WERI-Rb-1 (cell line): ENCODE measurements at regions not wholly inside any gene's neighbourhood (a gene's known extent, or its start where the extent isn't known, plus 50 kb on each side); places are given as distances from the start of the nearest gene placed in this dataset.

ENCODE experiments used
- DNase-seq: peaks from one replicate; pipeline ENCODE4 v3.0.0-alpha.2; 2020
- H3K27ac ChIP-seq: fragments of 250-450 bp; sonication (Bioruptor Pico); 2 replicates; pipeline ENCODE4 v1.5.1; 2020; ENCODE audit warnings: mild to moderate bottlenecking, moderate library complexity
- H3K27me3 ChIP-seq: fragments of 250-450 bp; sonication (Bioruptor Pico); 2 replicates; pipeline ENCODE4 v1.5.1; 2021; ENCODE audit warnings: mild to moderate bottlenecking, low read depth, moderate library complexity; ENCODE audit not compliant: insufficient read depth, severe bottlenecking
- H3K36me3 ChIP-seq: fragments of 250-450 bp; sonication (Bioruptor Pico); 2 replicates; pipeline ENCODE4 v1.5.1; 2020; ENCODE audit warnings: mild to moderate bottlenecking, moderate library complexity
- H3K4me3 ChIP-seq: 2 replicates; pipeline ENCODE4 v1.5.1; 2011; ENCODE audit warnings: low read depth, mild to moderate bottlenecking, control low read depth, low read length
- H3K9me3 ChIP-seq: fragments of 250-450 bp; sonication (Bioruptor Pico); 2 replicates; pipeline ENCODE4 v1.5.1; 2021; ENCODE audit warnings: mild to moderate bottlenecking, moderate library complexity; ENCODE audit not compliant: severe bottlenecking
- CTCF ChIP-seq: IDR thresholded peaks from 2 replicates; pipeline ENCODE4 v1.5.1; 2011; ENCODE audit warnings: low read depth, mild to moderate bottlenecking, control low read depth, inconsistent platforms, low read length

- TF ChIP-seq CTCF = no peak
- Histone ChIP-seq H3K9me3 (no peaks in the 10 kb centered on the region), H3K4me3 (no peak overlapping the region), H3K36me3 (no peaks in the 10 kb centered on the region), H3K27me3 (no peaks in the 10 kb centered on the region), H3K27ac (no peak overlapping the region)
- DNase-seq = no peak
These were observed 86.5 kb downstream of the IGLL5 start for GRCh38 chr22:22974156-22974555.

- Histone ChIP-seq H3K4me3 (no peak overlapping the region), H3K27ac (no peak overlapping the region), H3K36me3 (no peaks in the 10 kb centered on the region), H3K9me3 (peaks cover 2% of the 10 kb centered on the region), H3K27me3 (no peaks in the 10 kb centered on the region)
- no peak for TF ChIP-seq CTCF
- DNase-seq = no peak
These were observed 87.4 kb downstream of the IGLL5 start for GRCh38 chr22:22974795-22975580.

GRCh38 chr22:22976033-22976922 is 88.7 kb downstream of the IGLL5 start:
- Histone ChIP-seq H3K36me3 (no peaks in the 10 kb centered on the region), H3K9me3 (peaks cover 7% of the 10 kb centered on the region), H3K27ac (no peak overlapping the region), H3K4me3 (no peak overlapping the region), H3K27me3 (no peaks in the 10 kb centered on the region)
- peak; percentile 34; the same call in 1 of the 2 replicates for TF ChIP-seq CTCF
- DNase-seq = no peak

GRCh38 chr22:22977479-22978200 is 90.0 kb downstream of the IGLL5 start:
- no peak for DNase-seq
- no peaks in the 10 kb centered on the region for H3K27me3 ChIP-seq
- no peak overlapping the region for H3K27ac ChIP-seq
- H3K36me3 ChIP-seq = no peaks in the 10 kb centered on the region
- no peak for TF ChIP-seq CTCF
- no peak overlapping the region for H3K4me3 ChIP-seq
- H3K9me3 ChIP-seq = peaks cover 11% of the 10 kb centered on the region

- no peak for DNase-seq
- no peaks in the 10 kb centered on the region for H3K36me3 ChIP-seq
- no peak overlapping the region for H3K4me3 ChIP-seq
- TF ChIP-seq CTCF = no peak
- H3K27me3 ChIP-seq = no peaks in the 10 kb centered on the region
- H3K27ac ChIP-seq = no peak overlapping the region
- peaks cover 11% of the 10 kb centered on the region for H3K9me3 ChIP-seq
These were observed 91.0 kb downstream of the IGLL5 start for GRCh38 chr22:22978637-22979036.
